Uterus (tissue), 3 donors: ENCODE measurements at regions not wholly inside any gene's neighbourhood (a gene's known extent, or its start where the extent isn't known, plus 50 kb on each side); places are given as distances from the start of the nearest gene placed in this dataset.

ENCODE experiments used
- DNase-seq, 2 donors: peaks; one replicate each; pipeline ENCODE4 v3.0.0-alpha.2; 2019 to 2020
- H3K27ac ChIP-seq, 2 donors: fragments of 200-600 bp; sonication (generic); 1 replicate in 1 of 2; 2 replicates in 1 of 2; pipeline ENCODE4 v1.5.1; 2016 to 2018
- H3K27me3 ChIP-seq, 2 donors: fragments of 200-600 bp; sonication (generic); one replicate each; pipeline ENCODE4 v1.5.1; 2018 to 2019; ENCODE audit warnings: control low read depth in 1 of 2
- H3K36me3 ChIP-seq, 2 donors: fragments of 200-600 bp; sonication (generic); one replicate each; pipeline ENCODE4 v1.5.1; 2019; ENCODE audit warnings: control low read depth in 1 of 2
- H3K4me1 ChIP-seq, 2 donors: fragments of 200-600 bp; sonication (generic); one replicate each; pipeline ENCODE4 v1.5.1; 2018 to 2019; ENCODE audit warnings: control low read depth in 1 of 2
- H3K4me3 ChIP-seq, 2 donors: fragments of 200-600 bp; sonication (generic); 1 replicate in 1 of 2; 2 replicates in 1 of 2; pipeline ENCODE4 v1.5.1; 2018 to 2019; ENCODE audit warnings: mild to moderate bottlenecking in 1 of 2
- H3K9me3 ChIP-seq, 2 donors: fragments of 200-600 bp; sonication (generic); one replicate each; pipeline ENCODE4 v1.5.1; 2019; ENCODE audit warnings: control low read depth in 1 of 2
- POLR2A ChIP-seq, 2 donors: fragments of 450-650 bp; IDR thresholded peaks; one replicate each; pipeline ENCODE4 v1.6.1; 2016; ENCODE audit warnings: antibody characterized with exemption in 2 of 2, mild to moderate bottlenecking in 1 of 2, moderate library complexity in 1 of 2
- intact Hi-C: fragments of 100-400 bp; cut with DNase I; formaldehyde crosslinking; loops from one replicate; pipeline ENCODE4 v1.15.1; 2023; ENCODE audit warnings: low total_unique reads
- TF ChIP-seq, protein P1 (sequence below), 4 experiments: fragments of 200-600 bp in 2 of 4; fragments of 450-650 bp in 2 of 4; sonication (generic) in 2 of 4; IDR thresholded peaks; one replicate each; pipeline ENCODE4 v1.5.1; 2016 to 2019; ENCODE audit warnings: antibody characterized with exemption in 4 of 4, mild to moderate bottlenecking in 2 of 4, moderate library complexity in 1 of 4
- donor health status: DM: yes; HTN: yes; CAD: no.

DNA sequence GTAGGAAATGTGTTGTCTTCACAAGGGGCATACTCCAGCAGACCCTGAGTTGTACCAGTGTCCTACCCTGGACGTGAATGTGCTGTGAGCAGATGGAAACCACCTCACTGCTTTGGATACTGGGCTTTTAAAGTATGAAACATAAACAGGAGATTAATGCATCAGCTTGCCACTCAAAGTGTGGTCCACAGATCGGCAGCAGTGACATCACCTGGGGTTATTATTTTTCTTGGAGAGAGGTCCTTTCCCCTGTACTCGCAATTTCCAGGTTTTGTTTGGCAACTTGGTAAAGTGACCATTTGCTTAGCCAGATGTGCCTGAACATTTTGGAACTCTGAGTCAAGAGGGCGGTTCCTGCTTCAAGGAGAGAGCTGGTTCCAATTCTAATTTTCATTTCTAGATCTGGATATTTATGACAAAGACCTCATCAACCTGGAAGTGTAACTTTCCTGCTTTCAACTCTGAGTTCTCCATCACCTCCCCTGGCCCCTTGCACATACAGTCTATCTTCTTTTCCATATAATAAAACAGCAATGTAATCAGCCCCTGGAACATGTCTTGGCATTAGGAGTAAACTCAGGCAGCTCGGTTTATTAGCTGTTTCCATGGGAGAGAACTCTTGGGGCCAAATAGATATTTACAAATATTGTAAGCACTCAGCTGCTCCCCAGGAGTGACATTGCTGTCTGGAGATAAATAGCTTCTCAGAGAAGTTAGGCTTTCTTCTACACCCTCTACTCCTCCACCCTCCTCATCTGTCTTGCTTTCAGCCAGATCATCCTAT lies 237.0 kb upstream of the TBX3 start:
- intact Hi-C loops = no loop called here
- TF ChIP-seq POLR2A (IDR thresholded peaks at IDR 0.05) = no peak
- TF ChIP-seq, protein P1, sequence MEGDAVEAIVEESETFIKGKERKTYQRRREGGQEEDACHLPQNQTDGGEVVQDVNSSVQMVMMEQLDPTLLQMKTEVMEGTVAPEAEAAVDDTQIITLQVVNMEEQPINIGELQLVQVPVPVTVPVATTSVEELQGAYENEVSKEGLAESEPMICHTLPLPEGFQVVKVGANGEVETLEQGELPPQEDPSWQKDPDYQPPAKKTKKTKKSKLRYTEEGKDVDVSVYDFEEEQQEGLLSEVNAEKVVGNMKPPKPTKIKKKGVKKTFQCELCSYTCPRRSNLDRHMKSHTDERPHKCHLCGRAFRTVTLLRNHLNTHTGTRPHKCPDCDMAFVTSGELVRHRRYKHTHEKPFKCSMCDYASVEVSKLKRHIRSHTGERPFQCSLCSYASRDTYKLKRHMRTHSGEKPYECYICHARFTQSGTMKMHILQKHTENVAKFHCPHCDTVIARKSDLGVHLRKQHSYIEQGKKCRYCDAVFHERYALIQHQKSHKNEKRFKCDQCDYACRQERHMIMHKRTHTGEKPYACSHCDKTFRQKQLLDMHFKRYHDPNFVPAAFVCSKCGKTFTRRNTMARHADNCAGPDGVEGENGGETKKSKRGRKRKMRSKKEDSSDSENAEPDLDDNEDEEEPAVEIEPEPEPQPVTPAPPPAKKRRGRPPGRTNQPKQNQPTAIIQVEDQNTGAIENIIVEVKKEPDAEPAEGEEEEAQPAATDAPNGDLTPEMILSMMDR (IDR thresholded peaks at IDR 0.05) = no peak
- no peaks in the 10 kb centered on the region for H3K4me1 ChIP-seq
- H3K36me3 ChIP-seq = no peaks in the 10 kb centered on the region
- no peak overlapping the region for H3K27ac ChIP-seq
- H3K27me3 ChIP-seq = no peaks in the 10 kb centered on the region
- DNase-seq = no peak
- H3K4me3 ChIP-seq = no peak overlapping the region
- H3K9me3 ChIP-seq = no peaks in the 10 kb centered on the region

DNA sequence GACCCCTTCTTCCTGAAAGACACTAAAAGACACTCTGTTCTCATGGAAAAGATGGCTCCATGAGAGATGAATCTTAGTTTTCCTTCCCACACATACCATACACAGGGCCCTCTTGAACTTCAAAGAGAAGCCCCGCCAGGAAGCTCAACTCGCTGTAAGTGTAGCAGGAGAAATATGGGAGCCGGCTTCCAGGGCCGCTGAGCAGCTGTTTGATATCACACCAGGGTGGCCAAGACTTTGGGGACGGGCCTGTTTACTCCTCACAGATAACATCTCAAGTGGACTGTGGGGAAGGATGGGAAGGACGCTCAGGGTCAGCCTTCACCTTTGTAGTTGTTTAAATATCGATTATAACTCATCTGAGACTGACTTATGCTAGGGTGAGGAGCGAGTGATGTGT lies 235.5 kb upstream of the TBX3 start:
- H3K9me3 ChIP-seq = no peaks in the 10 kb centered on the region
- no peaks in the 10 kb centered on the region for H3K27me3 ChIP-seq
- no peaks in the 10 kb centered on the region for H3K4me1 ChIP-seq
- intact Hi-C loops = no loop called here
- no peak for DNase-seq
- no peaks in the 10 kb centered on the region for H3K36me3 ChIP-seq
- no peak overlapping the region for H3K4me3 ChIP-seq
- no peak overlapping the region for H3K27ac ChIP-seq
- TF ChIP-seq POLR2A (IDR thresholded peaks at IDR 0.05) = no peak
- TF ChIP-seq, protein P1 (IDR thresholded peaks at IDR 0.05) = no peak

DNA sequence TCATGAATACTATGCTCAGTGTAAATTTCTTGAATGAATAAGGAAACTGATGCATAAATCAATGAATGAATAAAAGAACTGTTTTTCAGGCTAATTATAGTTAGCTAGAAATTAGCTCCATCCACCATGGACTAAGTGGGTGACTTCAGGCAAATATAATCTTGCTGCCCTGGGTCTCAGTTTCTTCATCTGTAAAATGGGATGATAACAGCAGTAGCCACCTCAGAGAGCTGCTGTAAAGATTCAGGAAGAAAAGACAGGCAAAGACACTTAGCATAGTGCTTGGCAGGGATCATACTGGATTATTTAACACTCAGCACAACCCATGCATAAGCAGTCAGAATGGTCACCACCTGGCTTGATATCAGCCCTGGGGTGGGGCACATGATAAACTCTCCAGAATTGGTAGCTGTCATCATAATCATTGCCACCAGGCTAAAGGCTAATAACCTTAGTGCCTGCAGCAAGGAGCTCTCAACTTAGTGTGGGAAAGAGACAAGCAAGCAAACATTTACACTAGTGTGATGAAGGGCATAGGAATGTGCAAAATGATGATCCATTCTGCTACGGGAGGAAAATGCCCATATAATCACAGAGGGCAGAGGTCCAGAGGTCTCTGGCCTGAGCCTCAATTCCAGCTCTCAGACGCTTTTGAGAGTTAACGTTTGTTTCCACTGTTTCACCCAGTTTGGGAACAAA lies 234.7 kb upstream of the TBX3 start:
- H3K27me3 ChIP-seq = no peaks in the 10 kb centered on the region
- intact Hi-C loops = no loop called here

DNA sequence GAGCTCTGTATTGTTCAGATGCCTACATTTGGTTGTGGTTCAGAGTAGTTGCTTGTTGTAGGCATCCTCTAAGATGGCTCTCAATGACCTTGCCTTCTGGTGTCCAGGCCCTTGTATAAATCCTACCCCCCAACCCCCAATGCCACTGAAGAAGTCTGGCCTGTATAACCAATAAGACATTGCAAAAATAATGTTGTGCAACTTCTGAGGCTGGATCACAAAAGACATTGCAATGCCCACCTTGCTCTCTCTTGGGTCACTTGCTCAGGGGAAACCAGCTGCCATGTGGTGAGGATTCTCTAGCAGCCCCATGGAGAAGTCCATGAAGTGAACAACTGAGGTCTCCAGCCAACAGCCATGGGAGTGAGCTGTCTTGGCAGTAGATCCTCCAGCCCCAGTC lies 234.0 kb upstream of the TBX3 start:
- no peaks in the 10 kb centered on the region for H3K4me1 ChIP-seq
- no peak overlapping the region for H3K27ac ChIP-seq
- no peaks in the 10 kb centered on the region for H3K27me3 ChIP-seq
- DNase-seq = no peak
- TF ChIP-seq, protein P1 (IDR thresholded peaks at IDR 0.05) = no peak
- TF ChIP-seq POLR2A (IDR thresholded peaks at IDR 0.05) = no peak
- H3K36me3 ChIP-seq = no peaks in the 10 kb centered on the region
- intact Hi-C loops = no loop called here
- H3K4me3 ChIP-seq = no peak overlapping the region
- no peaks in the 10 kb centered on the region for H3K9me3 ChIP-seq

More for the DNA sequence above, 234.7 kb upstream of the TBX3 start:
- no peak for DNase-seq
- H3K27ac ChIP-seq = no peak overlapping the region
- TF ChIP-seq POLR2A (IDR thresholded peaks at IDR 0.05) = no peak
- TF ChIP-seq, protein P1 (IDR thresholded peaks at IDR 0.05) = no peak
- H3K9me3 ChIP-seq = no peaks in the 10 kb centered on the region
- H3K4me1 ChIP-seq = no peaks in the 10 kb centered on the region
- H3K36me3 ChIP-seq = no peaks in the 10 kb centered on the region
- H3K4me3 ChIP-seq = no peak overlapping the region

DNA sequence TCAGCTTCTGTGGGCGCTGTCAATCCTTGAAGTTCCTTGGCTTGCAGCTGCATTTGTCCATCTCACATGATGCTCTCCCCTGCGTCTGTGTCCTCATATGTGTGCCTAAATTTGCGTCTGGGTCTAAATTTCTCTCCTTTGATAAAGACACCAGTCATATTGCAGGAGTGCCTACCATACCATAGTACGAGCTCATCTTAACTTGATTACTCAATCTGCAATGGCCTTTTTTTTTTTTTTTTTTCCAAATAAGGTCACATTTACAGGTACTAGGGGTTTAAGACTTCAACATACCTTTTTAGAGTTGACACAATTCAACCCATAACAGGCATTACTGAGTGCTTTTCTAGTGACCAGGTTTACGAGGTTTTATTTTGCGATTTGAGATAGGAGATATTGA lies 233.3 kb upstream of the TBX3 start:
- DNase-seq = no peak
- no peak overlapping the region for H3K4me3 ChIP-seq
- H3K27me3 ChIP-seq = no peaks in the 10 kb centered on the region
- no peaks in the 10 kb centered on the region for H3K9me3 ChIP-seq
- intact Hi-C loops = no loop called here
- TF ChIP-seq, protein P1 (IDR thresholded peaks at IDR 0.05) = no peak
- TF ChIP-seq POLR2A (IDR thresholded peaks at IDR 0.05) = no peak
- no peak overlapping the region for H3K27ac ChIP-seq
- no peaks in the 10 kb centered on the region for H3K36me3 ChIP-seq
- H3K4me1 ChIP-seq = no peaks in the 10 kb centered on the region
